Stimulated activated CD4-positive, alpha-beta T cell treated with anti-CD3 and anti-CD28 coated beads, Interleukin-2, amount 100 ng/mL, for 4 hours (primary cell): ENCODE measurements at regions not wholly inside any gene's neighbourhood (a gene's known extent, or its start where the extent isn't known, plus 50 kb on each side); places are given as distances from the start of the nearest gene placed in this dataset.
"Not testable (repeated sequence)": the region's sequence is repeated elsewhere in the genome, so short reads cannot be mapped to it uniquely, and the experiment has no call there.

Source experiments
- DNase-seq: peaks from one replicate; pipeline ENCODE4 v3.0.0-alpha.2; 2020; ENCODE audit warnings: low read depth

DNA sequence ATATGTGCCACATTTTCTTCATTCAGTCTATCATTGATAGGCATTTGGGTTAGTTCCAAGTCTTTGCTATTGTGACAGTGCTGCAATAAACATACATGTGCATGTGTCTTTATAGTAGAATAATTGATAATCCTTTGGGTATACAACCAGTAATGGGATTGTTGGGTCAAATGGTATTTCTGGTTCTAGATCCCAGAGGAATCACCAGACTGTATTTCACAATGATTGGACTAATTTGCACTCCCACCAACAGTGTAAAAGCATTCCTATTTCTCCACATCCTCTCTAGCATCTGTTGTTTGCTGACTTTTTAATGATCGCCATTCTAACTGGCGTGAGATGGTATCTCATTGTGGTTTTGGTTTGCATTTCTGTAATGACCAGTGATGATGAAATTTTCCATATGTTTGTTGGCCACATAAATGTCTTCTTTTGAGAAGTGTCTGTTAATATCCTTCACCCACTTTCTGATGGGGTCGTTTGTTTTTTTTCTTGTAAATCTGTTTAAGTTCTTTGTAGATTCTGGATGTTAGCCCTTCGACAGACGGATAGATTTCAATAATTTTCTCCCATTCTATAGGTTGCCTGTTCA, 801.3 kb upstream of the ADAMTS5 start:
- DNase-seq = not testable (repeated sequence)

DNA sequence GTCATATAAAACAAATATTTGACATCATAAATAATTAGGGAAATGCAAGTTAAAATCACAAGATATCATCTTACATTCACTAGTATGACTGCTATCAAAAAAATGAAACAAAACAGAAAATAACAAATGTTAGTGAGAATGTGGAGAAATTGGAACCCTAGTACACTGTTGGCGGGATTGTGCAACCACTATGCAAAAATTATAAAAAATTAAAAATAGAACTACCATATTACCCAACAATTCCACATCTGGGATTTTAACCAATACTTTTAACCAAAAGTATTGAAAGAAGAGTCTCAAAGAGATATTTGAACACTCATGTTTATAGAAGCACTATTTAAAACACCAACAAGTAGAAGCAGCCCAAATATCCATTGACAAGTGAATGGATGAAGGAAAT, 797.2 kb upstream of the ADAMTS5 start:
- DNase-seq = no peak

DNA sequence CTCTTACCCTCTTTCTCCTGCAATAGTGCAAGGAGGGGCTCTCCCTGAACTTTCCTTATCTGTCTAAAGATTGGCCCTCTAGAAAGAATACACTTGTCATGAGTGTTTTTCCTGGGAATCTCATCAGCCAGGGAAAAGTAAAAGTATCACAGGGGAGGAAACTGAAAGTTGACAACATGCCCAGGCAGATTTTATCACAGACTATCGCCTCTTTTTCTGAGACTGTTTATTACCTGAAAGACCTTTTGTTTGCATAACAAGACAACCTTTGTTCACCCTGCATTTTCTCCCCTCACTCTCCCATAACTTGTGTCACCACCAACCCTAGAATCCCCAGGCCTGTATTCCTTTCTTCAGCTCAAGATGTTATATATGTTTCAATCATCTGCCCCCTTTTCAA, 794.7 kb upstream of the ADAMTS5 start:
- no peak for DNase-seq

DNA sequence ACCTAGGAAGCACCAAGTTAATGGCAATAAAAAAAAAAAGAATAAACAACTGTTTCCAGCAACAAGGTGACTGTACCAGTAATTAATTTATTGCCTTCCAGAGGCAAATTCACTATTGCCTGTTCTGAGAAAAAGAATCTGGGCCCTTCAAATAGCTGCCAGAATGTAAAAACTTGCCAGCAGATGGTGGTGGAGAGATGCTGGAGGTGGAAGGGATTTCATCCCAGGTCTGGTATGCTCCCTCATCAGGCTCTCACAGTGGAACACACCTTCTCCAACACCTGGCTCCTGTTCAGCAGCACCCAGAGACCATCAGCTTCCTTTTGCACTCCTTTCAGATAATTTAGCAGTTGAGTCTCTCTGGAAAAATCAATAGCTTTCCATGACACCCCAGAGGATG, 792.9 kb upstream of the ADAMTS5 start:
- DNase-seq = no peak

DNA sequence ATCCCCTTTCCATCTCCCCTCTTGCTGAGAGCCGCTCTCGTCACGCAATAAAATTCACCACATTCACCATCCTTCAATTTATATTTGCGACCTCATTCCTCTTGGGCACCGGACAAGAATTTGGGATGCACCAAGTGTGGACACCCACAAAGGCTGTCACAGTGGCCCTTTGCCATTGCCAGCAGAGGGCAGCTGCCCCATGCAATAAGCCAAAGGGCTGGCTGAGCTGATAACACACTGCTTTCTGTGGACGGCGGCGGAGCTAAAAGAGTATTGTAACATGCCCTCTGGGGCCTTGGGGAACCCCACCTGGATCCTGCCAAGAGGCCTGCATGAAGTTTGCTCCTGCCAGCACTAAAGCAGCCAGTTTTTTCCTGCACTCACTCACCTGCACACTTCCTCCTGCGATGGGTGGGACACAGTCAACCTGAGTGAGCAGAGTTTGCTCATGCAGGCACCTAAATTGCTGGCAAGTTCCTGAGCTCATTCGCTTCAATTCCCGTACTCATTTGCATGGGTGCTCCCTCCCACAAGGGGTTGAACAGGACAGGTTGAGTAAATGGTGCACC, 792.3 kb upstream of the ADAMTS5 start:
- DNase-seq = no peak

DNA sequence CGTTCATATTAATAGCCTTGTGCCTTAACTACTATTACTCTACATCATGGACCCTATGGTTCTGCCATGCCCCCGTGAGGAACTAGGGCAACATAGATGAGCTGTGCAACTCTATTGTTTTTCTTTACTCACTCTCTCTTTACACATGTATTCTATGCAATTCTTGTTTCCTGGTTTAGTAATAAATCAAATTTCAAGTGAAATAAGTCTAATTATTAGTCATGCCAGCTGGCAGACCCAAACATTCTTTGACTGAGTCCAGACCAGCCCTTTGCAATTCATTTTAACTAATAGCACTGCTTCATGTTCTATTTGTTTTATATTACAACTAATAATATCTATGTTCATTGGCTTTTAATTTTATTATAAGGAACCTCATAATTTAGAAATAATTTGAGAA, 789.3 kb upstream of the ADAMTS5 start:
- no peak for DNase-seq

DNA sequence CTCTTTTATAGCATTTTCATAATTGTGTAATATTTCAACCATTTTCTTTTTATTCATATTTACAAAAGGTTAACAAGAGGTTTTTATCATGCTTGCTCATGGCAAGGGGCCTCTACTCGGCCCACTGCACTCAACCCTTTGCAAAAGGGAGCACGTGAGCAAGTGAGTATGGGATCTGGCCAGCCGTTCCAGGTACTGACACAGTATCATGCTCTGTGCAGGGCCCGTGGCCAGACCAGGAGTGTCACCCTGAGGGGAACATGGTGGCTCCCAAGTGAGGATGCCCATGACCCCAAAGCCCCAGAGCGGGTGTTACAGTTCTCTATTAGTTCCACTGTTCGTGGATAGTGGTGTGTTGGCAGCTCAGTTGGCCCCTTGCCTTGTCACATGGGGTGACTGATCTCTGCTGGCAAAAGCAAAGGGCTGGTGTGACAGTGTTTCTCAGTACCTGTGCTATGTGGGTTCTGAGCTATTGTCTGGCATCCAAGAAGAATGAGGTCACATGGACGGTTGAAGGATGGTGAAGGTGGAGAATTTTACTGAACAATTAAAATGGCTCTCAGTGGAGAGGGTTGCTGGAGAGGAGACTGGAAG, 777.2 kb upstream of the ADAMTS5 start:
- no peak for DNase-seq

DNA sequence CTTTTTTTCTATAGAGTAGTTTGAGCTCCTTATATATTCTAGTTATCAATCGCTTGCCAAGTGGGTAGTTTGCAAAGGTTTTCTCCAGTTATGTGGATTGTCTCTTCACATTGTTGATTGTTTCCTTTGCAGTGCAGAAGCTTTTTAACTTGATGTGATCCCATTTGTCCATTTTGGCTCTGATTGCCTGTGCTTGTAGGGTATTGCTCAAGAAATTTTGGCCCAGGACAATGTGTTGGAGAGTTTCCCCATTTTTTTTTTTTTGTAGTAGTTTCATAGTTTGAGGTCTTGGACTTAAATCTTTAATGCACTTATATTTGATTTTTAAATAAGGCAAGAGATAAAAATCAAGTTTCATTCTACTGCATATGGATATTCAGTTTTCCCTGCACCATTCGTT, 774.8 kb upstream of the ADAMTS5 start:
- no peak for DNase-seq

DNA sequence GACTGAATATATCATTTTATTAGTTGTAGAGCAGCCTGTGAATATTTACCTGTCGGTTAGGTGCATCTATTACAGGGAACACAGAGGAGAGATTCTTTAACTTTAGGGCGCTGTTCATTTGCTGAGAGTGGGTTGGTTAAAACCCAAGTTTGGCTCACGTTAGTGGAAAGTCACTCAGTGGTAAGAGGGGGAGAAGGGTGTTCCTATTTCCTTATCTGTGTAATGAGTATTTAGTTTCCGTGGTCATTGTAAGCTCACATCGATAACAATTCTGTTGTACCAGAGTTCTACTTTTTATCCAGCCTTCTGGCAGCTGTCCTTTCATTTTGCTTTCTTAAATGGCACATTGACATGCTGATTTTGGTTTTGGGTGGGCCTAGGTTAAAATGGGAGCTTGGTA, 773.2 kb upstream of the ADAMTS5 start:
- no peak for DNase-seq

DNA sequence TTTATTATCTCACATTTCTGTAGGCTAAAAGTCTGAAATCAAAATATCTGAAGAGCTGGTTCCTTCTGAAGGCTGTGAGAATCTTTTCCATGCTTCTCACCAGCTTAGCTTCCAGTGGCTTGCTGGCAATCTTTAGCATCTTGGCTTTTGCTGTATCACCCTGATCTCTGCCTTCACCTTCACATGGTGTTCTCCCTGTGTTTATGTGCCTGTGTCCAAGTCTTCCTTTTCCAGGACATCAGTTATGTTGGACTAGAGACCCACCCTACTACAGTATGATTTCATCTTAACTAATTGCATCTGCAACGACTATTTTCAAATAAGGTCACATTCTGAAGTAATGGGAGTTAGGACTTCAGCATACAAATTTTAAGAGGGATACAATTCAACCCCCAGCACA, 772.3 kb upstream of the ADAMTS5 start:
- DNase-seq = no peak

DNA sequence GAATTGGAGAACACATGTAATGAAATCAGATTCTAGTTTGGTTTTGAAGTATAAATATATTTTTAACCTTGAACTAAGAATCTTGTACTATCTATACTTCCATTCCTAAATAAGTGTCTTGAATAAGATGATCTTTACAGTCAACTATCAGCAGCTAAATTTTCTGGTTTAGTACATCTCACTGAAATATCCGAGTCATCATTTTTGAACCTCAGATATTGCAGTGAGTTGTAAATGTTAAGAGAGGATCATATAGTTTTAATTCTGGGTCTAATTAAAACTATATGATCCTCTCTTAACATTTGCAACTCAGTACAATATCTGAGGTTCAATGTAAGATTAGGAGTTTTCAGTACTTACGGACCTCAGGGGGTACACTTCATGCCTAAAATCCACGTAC, 768.8 kb upstream of the ADAMTS5 start:
- no peak for DNase-seq

DNA sequence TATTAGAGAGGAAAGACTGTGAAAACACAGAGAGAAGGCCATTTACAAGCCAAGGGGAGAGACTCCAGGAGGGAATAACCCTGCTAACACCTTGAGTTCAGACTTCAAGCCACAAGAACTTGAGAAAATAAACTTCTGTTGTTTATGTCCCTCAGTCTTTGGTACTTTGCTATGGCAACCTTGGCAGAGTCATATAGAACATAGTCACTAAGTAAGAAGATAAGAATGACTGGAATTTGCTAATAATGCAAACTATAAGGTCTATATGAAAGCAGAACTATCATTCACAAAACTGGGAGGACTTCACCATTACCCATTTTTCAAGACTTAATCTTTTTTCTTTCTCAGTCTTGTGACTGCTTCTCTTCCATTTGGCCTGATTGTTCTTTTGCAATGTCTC, 767.3 kb upstream of the ADAMTS5 start:
- no peak for DNase-seq

DNA sequence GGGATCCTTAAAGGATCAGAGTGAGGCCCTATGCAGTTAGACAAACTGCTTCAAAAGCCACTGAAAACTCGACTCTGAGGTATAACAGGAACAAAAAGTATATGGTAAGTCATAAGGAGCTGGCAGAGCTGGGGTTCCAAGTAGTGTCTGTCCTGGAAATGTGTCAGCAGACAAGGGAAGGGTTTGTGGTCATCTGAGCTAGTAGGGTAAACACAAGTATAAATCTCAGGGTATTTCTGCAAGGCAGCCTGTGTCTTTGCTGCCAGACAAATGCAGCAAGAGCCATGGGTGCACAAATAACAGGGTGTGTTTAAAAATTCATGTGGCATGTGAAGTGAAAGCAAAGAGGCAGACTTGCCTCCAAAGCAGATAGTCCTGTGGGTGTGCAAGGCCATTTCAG, 759.0 kb upstream of the ADAMTS5 start:
- DNase-seq = no peak

DNA sequence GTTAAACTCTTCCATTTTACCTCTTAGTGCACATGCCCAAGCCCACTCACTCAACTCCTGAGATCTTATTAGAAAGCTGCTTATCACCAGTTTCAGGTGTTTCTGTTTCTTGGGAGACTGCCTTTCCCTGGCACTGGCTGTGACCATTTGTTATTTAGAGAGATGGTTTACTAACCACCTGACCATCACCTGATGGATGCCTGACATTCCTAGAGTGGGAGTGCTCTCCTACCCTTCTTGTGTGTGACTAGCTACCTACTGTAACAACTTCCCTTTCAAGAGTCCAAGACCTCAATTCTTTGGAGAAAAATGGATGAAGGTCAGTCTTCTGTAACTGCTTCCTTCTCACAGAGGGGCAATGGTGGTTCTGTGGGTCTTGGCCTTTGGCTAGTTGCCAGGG, 755.2 kb upstream of the ADAMTS5 start:
- no peak for DNase-seq

DNA sequence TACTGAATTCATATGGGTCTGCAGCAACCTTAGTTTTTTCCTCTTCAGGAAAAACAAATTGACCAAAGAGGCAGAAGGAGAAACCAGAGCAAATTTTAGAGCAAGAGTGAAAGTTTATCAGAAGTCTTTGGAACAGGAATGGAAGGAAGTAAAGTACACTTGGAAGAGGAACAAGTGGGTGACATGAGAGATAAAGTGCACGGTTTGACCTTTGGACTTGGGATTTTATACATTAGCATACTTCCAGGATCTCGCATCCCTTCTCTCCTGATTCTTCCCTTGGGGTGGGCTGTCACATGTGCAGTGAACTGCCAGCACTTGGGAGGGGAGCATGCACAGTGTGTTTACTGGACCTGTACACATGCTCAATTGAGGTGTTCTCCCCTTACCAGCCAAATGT, 754.8 kb upstream of the ADAMTS5 start:
- DNase-seq = no peak

DNA sequence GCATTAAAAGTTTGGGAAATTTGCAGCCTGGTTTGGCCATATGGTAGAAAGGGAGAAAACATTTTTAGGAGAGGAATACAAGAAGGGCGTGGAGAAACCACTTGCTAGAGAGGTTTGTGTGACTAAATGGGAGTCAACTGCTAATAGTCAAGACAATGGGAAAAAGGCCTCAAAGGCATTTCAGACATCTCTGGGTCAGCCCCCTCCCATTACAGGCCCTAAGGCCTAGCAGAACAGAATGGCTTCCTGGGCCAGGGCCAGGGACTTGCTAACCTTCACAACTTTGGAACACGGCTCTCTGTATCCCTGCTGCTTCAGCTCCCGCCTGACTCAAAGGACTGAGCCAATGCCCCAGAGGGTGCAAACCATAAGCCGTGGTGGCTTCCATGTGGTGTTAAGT, 752.3 kb upstream of the ADAMTS5 start:
- DNase-seq = no peak

DNA sequence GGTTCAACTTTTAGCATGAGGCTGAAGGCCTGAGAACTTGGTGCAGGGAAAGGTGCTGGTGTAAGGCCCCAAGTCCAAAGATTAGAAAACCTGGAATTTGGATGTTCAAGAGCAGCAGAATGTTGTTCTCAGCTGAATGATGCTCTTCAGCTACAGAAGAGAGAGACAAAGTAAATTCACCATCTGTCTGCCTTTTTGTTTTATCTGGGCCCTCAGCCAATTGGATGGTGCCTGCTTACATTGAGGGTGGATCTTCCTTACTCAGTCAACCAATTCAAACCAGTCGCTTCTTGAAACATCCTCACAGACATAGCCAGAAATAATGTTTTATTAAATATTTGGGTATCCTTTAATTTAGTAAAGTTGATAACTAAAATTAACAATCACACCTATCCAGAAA, 748.2 kb upstream of the ADAMTS5 start:
- DNase-seq = no peak

DNA sequence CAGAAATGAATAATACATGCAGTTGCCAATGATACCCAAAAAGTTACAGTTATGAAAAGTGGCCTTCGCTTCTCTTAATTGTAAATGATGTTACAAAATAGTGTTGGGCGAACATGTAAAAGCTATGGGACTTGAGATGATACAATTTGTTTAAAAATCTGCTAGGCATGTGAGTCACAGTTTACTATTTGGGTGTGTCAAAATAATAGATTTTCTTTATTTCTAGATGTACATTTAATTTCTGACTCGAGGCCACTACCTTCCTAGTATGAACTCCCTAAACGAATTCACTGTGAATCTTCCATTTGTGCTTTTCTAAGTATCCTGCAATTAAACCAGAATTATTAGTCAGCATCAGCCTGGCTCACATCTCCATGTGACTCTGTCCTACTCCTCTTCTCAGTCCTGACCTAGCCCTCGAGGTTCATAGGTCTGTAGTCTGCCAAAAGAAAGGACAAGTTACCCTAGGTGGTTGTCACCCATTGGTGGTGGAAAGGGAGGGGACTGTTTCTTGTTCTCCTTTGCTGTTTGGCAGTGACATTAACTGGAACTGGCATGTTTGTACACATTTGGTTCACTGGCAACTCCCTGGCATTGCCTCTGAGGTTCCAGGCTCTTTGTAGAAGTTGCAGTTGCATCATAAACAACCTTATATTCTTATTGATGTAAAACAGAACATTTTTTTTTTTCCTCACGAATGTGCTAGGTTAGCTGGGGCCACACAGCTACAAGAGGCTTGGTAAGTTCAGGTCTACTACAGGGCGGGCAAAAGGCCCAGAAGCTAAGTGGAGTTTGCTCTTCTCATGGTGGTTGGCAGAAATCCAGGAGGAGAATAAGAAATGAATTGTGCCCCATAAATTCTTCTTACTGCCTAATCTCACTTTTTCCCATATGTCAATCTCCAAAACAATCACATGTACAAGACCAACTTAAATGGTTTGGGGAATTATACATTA, 746.5 kb upstream of the ADAMTS5 start:
- DNase-seq = no peak

DNA sequence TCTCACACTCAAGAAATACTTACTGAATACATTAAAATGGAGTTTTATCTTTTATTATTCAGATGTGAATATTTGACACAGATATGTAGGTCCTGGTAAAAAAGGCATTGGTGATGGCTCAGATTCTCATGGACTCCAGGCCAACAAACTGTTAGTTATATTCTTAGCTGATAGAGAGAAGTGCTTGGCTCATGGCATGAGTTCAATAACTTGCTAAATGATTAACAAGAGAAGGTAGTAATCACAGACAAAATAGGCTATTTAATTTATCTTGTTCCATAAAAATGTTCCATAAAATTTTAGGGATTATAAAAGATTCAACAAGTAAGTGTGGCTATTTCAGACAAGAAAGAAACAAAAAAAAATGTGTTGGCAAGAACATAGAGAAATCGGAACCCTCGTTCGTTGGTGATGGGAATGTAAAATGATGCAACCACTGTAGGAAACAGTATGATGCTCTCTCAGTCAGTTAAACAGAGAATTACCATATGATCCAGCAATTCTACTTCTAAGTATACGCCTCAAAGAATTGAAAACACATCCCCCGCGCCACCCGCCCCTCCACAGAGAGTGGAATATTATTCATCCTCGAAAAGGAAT, 737.8 kb upstream of the ADAMTS5 start:
- no peak for DNase-seq

DNA sequence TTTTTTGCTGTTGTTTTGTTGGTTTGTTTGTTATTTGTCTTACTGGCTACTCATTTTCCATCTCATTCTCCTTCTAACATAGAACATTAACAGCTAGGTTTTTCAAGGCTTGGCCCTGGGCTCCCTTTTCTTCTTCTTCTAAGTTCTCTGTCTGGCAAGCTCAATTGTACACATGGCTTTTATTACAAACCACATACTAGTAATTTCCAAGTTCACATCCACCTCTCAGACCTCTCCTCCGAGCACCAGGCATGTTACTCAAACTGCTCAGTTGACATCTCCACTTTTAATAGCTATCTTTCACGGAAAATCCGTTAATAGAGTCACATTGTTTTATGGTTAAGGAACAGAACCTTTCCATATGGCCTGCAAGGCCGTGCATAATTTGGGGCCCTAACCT, 736.9 kb upstream of the ADAMTS5 start:
- DNase-seq = no peak

DNA sequence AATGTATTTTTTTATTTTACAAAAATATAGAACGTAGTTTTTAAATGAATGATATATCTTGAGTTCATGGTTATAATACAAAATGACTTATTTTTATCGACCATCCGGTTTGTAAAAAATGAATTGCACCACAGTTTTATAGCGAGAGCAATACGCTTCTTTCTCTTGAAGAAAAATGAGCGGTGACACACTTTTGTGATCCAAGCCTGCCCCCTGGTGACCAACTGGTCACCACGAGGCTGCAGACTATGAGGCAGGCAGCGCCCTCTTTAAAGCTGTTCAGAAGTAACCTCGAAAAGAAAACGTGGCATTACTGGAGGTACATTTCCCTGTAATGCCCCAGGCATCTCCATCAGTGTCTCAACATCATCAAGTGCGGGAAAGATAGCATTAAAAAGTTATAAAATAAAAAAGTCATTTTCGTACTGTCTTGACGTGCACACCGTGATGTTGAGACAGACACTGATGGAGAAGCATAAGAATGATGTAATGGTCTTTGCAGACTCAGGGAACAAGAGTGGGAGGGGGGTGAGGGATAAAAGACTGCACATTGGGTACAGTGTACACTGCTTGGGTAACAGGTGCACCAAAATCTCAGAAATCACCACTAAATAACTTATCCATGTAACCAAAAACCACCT, 734.2 kb upstream of the ADAMTS5 start:
- peak; percentile 12 for DNase-seq

DNA sequence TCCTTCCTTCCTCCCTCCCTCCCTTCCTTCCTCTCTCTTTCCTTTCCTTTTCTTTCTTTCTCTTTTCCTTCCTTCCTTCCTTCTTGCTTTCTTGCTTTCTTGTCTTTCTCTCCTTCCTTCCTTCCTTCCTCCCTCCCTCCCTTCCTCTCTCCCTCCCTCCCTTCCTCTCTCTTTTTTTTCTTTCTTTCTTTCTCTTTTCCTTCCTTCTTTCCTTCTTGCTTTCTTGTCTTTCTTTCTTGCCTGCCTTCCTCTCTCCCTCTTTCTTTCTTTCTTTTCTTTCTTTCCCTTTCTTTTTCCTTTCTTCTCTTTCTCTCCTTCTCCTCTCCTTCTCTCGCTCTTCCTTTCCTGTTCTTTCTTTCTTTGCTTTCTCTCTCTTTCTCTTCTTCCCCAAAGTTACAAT, 728.4 kb upstream of the ADAMTS5 start:
- no peak for DNase-seq
